Tibial nerve (tissue), 4 donors: ENCODE measurements at regions not wholly inside any gene's neighbourhood (a gene's known extent, or its start where the extent isn't known, plus 50 kb on each side); places are given as distances from the start of the nearest gene placed in this dataset.

Experiments used
- EP300 ChIP-seq, 2 donors: sonication (generic); formaldehyde crosslinking; IDR thresholded peaks; one replicate each; pipeline ENCODE4 v1.6.1; 2017; ENCODE audit warnings: antibody characterized with exemption in 2 of 2, mild to moderate bottlenecking in 1 of 2
- POLR2A ChIP-seq, 2 donors: fragments of 450-650 bp; IDR thresholded peaks; one replicate each; pipeline ENCODE4 v1.6.1; 2017; ENCODE audit warnings: antibody characterized with exemption in 2 of 2, mild to moderate bottlenecking in 2 of 2, moderate library complexity in 2 of 2
- TF ChIP-seq, protein P1 (sequence below), 5 experiments: fragments of 200-600 bp in 3 of 5; fragments of 450-650 bp in 2 of 5; sonication (generic) in 3 of 5; IDR thresholded peaks; one replicate each; pipeline ENCODE4 v1.5.1; 2016 to 2019; ENCODE audit warnings: antibody characterized with exemption in 5 of 5, mild to moderate bottlenecking in 3 of 5, moderate library complexity in 2 of 5

GRCh38 chr1:99504287-99504686 is 141.6 kb upstream of the PALMD start:
- TF ChIP-seq, protein P1, sequence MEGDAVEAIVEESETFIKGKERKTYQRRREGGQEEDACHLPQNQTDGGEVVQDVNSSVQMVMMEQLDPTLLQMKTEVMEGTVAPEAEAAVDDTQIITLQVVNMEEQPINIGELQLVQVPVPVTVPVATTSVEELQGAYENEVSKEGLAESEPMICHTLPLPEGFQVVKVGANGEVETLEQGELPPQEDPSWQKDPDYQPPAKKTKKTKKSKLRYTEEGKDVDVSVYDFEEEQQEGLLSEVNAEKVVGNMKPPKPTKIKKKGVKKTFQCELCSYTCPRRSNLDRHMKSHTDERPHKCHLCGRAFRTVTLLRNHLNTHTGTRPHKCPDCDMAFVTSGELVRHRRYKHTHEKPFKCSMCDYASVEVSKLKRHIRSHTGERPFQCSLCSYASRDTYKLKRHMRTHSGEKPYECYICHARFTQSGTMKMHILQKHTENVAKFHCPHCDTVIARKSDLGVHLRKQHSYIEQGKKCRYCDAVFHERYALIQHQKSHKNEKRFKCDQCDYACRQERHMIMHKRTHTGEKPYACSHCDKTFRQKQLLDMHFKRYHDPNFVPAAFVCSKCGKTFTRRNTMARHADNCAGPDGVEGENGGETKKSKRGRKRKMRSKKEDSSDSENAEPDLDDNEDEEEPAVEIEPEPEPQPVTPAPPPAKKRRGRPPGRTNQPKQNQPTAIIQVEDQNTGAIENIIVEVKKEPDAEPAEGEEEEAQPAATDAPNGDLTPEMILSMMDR (IDR thresholded peaks at IDR 0.05): no peak
- no peak for TF ChIP-seq POLR2A (IDR thresholded peaks at IDR 0.05)
- TF ChIP-seq EP300 (IDR thresholded peaks at IDR 0.05): no peak
